HT1080 (cell line): ENCODE measurements at regions not wholly inside any gene's neighbourhood (a gene's known extent, or its start where the extent isn't known, plus 50 kb on each side); places are given as distances from the start of the nearest gene placed in this dataset.
A peak's percentile ranks its signal among the peaks of the same experiment; 100 is the strongest.

Experiments
- DNase-seq: peaks from one replicate; pipeline ENCODE4 v3.0.0-alpha.2; 2015; ENCODE audit warnings: low read depth

- DNase-seq, result no peak
Observed at GRCh38 chr5:173557123-173557903, 59.1 kb downstream of the BOD1 start.

- DNase-seq, result no peak
Observed at GRCh38 chr5:173556142-173557028, 60.1 kb downstream of the BOD1 start.

GRCh38 chr5:173554989-173555705 is 61.3 kb downstream of the BOD1 start:
- DNase-seq, result no peak

GRCh38 chr5:173554038-173554955 is 62.2 kb downstream of the BOD1 start:
- DNase-seq, result no peak

GRCh38 chr5:173550641-173551040 is 65.8 kb downstream of the BOD1 start:
- no peak for DNase-seq

GRCh38 chr5:173549644-173550043 is 66.8 kb downstream of the BOD1 start:
- DNase-seq, result no peak

- DNase-seq, result peak; percentile 77
Observed at GRCh38 chr5:173547579-173547978, 68.9 kb downstream of the BOD1 start.

GRCh38 chr5:173542964-173543363 is 73.5 kb downstream of the BOD1 start:
- DNase-seq, result no peak

- DNase-seq, result no peak
Observed at GRCh38 chr5:173542159-173542558, 74.3 kb downstream of the BOD1 start.

- no peak for DNase-seq
Observed at GRCh38 chr5:173538654-173539053, 77.8 kb downstream of the BOD1 start.

GRCh38 chr5:173538018-173538417 is 78.4 kb downstream of the BOD1 start:
- DNase-seq, result no peak

- DNase-seq, result no peak
Observed at GRCh38 chr5:173537228-173537627, 79.2 kb downstream of the BOD1 start.

GRCh38 chr5:173535976-173536639 is 80.3 kb downstream of the BOD1 start:
- peak; percentile 65 for DNase-seq

- no peak for DNase-seq
Observed at GRCh38 chr5:173535166-173535975, 81.1 kb downstream of the BOD1 start.

GRCh38 chr5:173534664-173535063 is 81.8 kb downstream of the BOD1 start:
- DNase-seq, result no peak

- DNase-seq, result no peak
Observed at GRCh38 chr5:173534031-173534430, 82.4 kb downstream of the BOD1 start.

GRCh38 chr5:173532689-173533250 is 83.7 kb downstream of the BOD1 start:
- DNase-seq, result no peak

- DNase-seq, result no peak
Observed at GRCh38 chr5:173531863-173532262, 84.6 kb downstream of the BOD1 start.

- no peak for DNase-seq
Observed at GRCh38 chr5:173530547-173530946, 85.9 kb downstream of the BOD1 start.
